GM04504 (cell line): ENCODE measurements at regions not wholly inside any gene's neighbourhood (a gene's known extent, or its start where the extent isn't known, plus 50 kb on each side); places are given as distances from the start of the nearest gene placed in this dataset.
"Not testable (repeated sequence)": the region's sequence is repeated elsewhere in the genome, so short reads cannot be mapped to it uniquely, and the experiment has no call there.

Source experiments
- DNase-seq: peaks from one replicate; pipeline ENCODE4 v3.0.0-alpha.2; 2012; ENCODE audit warnings: low read depth

- DNase-seq: no peak
Measured at GRCh38 chr12:115810122-115810901, 467.2 kb downstream of the MED13L start.

GRCh38 chr12:115806000-115806399 is 471.5 kb downstream of the MED13L start:
- DNase-seq: no peak

- no peak for DNase-seq
Measured at GRCh38 chr12:115802767-115803166, 474.7 kb downstream of the MED13L start.

DNA sequence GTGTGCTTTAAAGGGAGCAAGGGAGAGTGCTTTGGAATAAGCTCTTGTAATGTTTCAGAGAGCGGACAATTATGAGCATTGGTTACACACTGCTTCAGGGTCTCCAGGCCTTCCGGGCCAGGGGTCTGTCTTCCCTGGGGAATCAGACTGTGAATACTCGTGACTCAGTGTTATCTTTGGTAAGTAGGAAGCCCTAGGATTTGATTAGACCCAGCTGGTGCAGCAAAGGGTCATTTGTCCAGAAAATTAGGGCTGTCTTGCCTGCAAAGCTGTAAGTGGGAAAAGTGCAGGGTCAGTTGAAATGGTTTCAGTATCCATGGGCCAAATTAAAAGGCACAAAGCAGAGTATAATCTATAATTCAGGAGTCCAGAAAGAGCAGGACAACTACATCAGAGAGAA is 475.6 kb downstream of the MED13L start:
- DNase-seq: no peak

DNA sequence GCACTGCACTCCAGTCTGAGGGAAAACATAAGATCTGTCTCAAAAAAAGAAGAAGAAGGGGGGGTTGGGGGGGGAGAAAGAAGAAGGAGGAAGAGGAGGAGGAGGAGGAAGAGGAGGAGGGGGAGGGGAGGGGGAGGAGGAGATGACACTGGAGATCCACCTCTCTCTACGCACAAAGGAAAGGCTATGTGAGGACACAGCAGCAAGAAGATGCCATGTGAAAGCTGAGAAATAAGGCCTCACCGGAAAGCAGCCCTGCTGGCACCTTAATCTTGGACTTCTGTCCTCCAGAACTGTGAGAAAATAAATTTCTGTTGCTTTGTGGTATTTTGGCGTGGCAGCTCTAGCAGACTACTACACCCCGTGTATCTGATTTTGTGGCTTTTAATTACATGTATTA is 477.9 kb downstream of the MED13L start:
- no peak for DNase-seq

DNA sequence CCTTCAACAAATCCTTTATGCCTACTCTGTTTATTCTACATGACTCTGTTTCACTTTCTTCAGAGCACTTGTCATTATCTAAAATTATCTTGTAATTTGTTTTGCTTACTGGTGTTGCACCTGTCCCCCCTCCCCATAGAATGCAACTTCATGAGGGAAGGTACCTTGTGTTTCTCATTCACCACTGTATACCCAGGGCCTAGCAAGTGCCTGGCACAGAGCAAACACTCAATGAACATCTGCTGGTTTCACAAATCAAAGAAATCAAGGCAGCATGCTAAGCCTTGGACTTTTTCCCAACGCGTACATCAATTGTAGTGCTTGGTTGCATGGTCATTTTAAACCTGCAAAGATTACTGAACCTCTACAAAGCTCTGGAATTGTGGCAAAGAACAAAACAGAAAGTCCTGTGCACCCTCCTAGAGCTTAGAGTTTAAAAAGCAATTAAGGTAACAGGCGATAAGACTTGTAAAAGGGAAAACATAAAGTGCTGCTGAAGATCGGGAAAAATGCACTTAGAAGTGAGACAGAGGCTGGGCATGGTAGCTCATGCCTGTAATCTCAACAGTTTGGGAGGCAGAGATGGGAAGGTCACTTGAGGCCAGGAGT is 479.1 kb downstream of the MED13L start:
- no peak for DNase-seq

- no peak for DNase-seq
Measured at GRCh38 chr12:115794659-115795081, 482.8 kb downstream of the MED13L start.

DNA sequence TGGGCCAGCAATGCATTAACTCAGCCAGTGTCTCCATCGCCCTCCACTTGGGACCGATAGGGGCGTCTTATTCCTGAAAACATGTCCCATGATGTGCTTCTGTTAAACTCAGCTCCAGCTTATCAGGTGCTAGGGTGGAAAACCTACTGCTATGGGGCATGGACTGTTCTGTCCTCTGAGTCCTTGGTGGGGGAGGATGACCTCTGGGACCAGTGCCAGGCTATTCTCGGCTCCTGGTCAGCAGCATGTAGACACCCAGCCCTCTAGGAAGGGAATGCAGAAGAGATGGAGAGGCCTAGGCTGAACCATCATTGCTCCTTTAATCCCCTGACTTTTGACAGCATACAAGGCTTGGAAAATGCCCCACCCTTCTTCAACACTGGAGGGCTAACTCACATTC is 486.2 kb downstream of the MED13L start:
- DNase-seq: no peak

GRCh38 chr12:115790526-115790925 is 487.0 kb downstream of the MED13L start:
- no peak for DNase-seq

DNA sequence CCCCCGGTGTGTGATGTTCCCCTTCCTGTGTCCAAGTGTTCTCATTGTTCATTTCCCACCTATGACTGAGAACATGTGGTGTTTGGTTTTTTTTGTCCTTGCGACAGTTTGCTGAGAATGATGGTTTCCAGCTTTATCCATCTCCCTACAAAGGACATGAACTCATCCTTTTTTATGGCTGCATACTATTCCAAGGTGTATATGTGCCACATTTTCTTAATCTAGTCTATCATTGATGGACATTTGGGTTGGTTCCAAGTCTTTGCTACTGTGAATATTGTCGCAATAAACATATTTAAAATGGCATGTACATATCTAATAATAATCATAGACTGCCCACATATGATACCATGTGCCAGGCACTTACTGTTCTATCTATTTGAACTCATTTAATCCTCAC is 491.0 kb downstream of the MED13L start:
- not testable (repeated sequence) for DNase-seq

DNA sequence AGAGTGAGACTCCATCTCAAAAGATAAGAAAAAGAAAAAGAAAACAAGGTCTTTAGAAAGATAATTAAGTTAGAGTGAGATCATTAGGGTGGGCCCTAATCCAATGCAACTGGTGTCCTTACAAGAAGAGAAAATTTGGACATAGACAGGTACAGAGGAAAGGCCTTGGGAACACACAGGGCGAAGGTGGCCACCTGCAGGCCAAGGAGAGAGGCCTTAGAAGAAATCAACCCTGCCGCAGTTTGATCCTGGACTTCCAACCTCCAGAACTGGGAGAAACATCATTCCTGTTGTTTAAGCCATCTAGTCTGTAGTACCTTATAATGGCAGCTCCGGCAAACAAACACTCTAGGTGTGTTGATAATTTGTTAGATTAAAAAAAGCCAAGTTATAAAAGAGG is 491.9 kb downstream of the MED13L start:
- DNase-seq: no peak

GRCh38 chr12:115776399-115776798 is 501.1 kb downstream of the MED13L start:
- DNase-seq: no peak

GRCh38 chr12:115774148-115774895 is 503.2 kb downstream of the MED13L start:
- DNase-seq: no peak

- no peak for DNase-seq
Measured at GRCh38 chr12:115771601-115772000, 505.9 kb downstream of the MED13L start.

GRCh38 chr12:115771065-115771464 is 506.4 kb downstream of the MED13L start:
- no peak for DNase-seq

GRCh38 chr12:115770643-115771042 is 506.9 kb downstream of the MED13L start:
- DNase-seq: no peak

- no peak for DNase-seq
Measured at GRCh38 chr12:115767916-115768315, 509.6 kb downstream of the MED13L start.

GRCh38 chr12:115763982-115764621 is 513.4 kb downstream of the MED13L start:
- DNase-seq: no peak

GRCh38 chr12:115763376-115763775 is 514.1 kb downstream of the MED13L start:
- DNase-seq: peak; percentile 58

DNA sequence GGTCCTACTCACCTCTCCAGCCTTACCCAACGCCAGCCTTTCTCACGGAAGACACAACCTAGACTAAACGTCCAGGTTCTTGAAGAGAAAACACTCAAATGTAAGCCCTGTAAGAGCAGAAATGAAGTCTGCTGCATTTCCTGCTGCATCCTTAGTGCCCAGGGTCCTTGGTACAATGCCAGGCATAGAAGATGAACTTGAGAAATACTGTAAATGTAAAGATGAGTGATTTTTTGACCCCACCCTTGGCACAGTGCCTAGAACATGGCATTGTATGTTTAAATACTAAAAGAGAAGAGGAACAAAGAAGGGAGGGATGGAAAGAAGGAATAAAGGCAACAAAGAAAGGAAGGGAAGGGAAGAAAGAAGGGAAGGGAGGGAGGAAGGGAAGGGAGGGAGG is 514.6 kb downstream of the MED13L start:
- DNase-seq: no peak

DNA sequence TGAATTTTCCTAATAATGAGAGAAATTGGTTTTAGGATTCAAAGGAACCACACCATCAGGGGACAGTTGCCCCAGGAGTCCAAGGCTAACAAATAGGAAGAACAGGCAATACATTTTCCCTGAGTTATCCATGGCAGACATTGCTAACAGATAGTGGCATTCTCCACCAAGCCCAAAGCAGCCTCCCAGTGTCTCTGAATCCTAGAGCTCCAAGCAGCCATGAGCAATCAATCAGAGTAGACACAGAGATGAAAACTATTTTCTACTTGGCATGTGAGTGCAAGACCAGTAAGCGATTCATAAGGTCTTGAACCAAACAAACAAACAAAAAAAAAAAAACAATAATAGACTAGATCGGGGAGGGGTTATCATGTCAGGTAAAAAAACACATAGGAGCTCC is 515.7 kb downstream of the MED13L start:
- DNase-seq: no peak

GRCh38 chr12:115760231-115760630 is 517.3 kb downstream of the MED13L start:
- DNase-seq: no peak
